HG02759 (cell line): ENCODE measurements at regions not wholly inside any gene's neighbourhood (a gene's known extent, or its start where the extent isn't known, plus 50 kb on each side); places are given as distances from the start of the nearest gene placed in this dataset.

Experiments used
- ATAC-seq: cut with Tn5 transposase; IDR thresholded peaks from one replicate; pipeline ENCODE4 v1.9.1; 2021; ENCODE audit warnings: mild to moderate bottlenecking, moderate library complexity; ENCODE audit not compliant: unreplicated experiment

GRCh38 chr3:13266005-13266404 is 154.1 kb downstream of the NUP210 start:
- ATAC-seq: no peak

- ATAC-seq: no peak
These were observed 154.6 kb downstream of the NUP210 start for GRCh38 chr3:13265507-13265906.

- ATAC-seq: no peak
These were observed 155.1 kb downstream of the NUP210 start for GRCh38 chr3:13265016-13265415.

- no peak for ATAC-seq
These were observed 155.7 kb downstream of the NUP210 start for GRCh38 chr3:13264468-13264795.

DNA sequence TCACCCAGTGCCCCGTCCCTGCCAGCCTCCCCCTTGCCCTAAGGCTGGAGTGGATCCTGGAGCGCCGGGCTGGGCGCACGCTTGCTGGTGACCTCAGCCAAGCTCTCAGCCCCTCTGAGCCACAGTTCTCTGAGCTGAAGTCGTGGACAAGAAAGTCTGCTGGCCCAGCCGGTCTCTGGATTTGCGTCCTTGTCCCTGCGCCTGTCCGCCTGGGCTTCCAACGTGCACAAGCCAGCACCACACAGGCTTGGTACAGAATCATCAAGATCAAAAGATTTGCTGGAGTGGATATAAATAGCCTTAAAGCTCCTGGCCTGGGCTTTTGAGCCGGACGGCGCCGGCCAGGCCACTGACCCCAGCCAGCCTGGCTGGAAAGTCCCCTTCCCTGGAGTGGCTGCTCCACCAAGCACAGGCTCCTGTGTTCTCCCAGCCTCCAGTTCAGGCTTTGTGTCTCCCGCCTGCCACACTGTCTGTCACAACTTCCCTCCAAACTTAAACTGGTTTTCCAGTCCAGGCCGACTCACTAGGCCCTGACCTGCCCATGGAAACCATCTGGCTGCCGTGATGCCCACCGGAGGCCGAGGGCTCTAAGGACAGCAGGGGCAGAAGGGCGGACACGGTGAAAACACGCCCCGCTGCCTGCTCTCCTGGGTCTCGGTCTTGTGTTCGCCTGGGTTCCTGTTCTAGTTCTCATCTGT is 156.2 kb downstream of the NUP210 start:
- no peak for ATAC-seq

- ATAC-seq: peak; percentile 65
These were observed 157.5 kb downstream of the NUP210 start for GRCh38 chr3:13262493-13263211.

DNA sequence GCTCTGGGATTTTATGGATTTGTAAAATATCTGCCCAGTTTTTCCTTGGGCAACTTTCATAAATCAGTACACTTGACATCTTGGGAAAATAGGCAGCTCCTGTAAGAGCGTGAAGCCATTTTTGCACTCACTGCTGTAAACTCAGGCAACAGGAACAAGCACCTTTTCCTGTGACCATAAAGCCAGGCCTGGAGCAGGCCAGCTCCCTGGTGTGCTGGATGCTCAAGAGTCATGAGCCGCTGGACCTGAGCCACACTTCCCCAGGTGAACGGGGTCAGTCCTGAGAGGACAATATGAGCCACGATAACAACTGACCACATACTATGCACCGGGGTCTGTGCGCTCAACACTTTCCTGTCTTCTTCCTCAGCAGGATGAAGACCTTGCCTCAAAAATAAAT is 158.2 kb downstream of the NUP210 start:
- no peak for ATAC-seq

DNA sequence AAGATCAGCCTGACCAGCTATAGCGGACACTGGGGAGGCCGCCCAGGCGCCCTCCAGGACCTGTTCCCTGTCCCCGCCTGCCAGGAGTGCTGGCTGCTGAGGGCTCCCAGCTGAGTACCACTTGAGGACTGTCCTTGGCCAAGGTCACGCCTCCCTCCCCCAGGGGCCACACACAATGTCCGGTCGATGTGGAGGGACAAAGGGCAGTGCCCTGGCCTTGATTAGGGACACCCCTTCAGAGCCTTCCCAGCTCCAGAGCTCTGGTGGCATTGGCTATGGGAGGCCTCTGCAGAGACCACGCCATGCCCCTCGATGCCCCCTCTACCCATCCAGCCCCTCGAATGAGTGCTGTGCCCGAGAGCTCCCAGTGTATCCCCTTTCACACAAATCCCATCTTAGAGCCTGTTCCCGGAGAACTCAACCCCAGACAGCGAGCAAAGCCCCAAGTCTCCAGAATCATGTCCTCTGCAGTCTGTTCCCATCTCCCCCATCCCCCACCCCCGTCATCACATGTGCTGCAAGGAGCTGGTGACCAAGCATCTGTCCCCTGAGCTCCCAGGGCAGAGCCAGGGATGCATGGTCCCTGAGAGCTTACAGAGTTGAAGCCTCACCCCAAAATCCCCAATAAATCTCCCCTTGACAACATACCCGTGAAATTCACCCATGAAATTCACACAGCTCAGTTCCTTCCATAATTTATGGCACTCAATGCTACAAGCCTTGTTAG is 158.9 kb downstream of the NUP210 start:
- no peak for ATAC-seq

GRCh38 chr3:13260259-13261103 is 159.6 kb downstream of the NUP210 start:
- no peak for ATAC-seq

DNA sequence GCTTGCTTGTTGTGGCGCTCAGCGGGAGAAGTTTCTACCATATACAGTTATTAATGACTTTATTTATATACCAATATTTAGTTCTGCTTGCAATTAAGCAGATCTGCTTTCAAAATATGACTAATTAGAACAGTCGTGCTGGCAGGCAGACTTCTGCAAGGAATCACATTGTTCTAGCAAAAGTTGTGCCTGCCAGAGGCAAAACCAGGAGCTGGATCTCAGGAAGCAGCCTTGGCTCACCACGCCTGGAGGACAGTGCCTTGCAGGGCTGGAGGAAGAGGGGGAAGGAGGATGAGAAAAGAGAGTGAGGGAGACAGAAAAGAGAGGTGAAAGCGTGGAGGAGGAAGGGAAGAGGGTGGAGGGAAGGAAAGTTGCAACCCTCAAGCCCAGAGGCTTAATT is 160.3 kb downstream of the NUP210 start:
- ATAC-seq: no peak

DNA sequence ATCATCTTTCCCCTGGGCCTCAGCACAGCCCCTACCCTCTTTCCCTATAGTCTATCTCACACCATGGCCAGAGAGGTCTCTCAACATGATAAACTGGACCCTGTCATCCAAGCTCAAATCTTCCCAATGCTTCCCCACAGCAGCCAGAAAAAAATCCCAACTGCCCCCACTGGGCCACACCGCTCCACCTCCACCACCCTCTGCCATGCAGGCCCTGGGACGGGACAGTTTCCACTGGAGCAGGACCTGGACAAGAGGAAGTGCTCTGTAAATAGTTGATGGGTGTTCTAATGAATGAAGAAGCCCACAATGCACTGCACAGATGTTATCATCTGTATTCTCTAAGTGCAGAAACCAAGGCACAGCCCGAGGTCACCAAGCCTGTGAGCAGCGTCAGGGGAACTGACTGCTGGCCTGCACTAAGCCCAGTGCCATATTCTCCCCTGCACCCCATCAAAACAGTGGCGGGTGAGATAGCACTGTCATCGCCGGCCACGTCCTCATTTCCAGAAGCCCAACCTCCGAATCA is 161.1 kb downstream of the NUP210 start:
- no peak for ATAC-seq

DNA sequence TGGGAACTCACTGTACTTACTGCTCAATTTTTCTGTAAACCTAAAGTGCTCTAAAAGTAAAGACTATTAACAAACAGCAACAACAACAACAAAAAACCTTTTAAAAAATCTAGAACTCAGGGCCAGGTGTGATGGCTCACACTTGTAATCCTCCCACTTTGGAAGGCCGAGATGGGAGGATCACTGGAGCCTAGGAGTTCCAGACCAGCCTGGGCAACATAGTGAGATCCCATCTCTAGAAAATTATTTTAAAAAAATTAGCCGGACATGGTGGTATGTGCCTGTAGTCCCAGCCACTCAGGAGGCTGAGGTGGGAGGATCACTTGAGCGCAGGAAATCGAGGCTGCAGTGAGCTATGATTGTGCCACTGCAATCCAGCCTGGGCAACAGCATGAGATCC is 161.8 kb downstream of the NUP210 start:
- ATAC-seq: no peak

DNA sequence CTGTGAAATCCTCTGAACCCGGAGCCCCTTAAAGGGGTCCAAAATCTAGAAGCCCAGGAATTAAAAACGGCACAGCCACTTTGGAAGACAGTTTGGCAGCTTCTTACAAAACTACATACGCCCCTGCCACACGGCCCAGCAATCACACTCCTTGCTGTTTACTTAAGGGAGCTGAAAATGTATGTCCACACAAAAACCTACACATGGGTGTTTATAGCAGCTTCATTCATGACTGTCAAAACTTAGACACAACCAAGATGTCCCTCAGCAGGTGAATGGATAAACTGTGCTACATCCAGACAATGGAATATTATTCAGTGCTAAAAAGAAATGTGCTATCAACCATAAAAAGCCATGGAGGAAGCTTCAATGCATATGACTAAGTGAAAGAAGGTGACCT is 162.5 kb downstream of the NUP210 start:
- ATAC-seq: no peak

DNA sequence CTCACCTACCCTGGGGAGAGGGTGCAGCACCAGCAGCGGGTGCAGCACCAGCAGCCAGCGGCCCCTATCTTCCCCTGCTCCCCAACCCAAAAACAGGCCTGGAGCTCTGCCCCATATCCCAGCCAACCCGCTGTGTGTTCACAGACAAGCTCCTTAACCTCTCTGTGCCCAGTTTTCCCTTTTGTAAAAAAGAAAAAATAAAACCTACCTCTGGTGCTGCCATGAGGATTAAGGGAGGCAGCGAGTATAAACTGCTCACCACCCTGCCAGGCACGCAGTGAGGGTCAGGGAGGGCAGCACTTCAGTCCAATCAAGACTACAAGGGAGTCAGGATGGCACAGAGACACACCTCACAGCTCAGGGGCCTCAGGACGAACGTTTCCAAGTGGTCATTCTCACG is 163.3 kb downstream of the NUP210 start:
- no peak for ATAC-seq

GRCh38 chr3:13254028-13254951 is 165.8 kb downstream of the NUP210 start:
- ATAC-seq: no peak

DNA sequence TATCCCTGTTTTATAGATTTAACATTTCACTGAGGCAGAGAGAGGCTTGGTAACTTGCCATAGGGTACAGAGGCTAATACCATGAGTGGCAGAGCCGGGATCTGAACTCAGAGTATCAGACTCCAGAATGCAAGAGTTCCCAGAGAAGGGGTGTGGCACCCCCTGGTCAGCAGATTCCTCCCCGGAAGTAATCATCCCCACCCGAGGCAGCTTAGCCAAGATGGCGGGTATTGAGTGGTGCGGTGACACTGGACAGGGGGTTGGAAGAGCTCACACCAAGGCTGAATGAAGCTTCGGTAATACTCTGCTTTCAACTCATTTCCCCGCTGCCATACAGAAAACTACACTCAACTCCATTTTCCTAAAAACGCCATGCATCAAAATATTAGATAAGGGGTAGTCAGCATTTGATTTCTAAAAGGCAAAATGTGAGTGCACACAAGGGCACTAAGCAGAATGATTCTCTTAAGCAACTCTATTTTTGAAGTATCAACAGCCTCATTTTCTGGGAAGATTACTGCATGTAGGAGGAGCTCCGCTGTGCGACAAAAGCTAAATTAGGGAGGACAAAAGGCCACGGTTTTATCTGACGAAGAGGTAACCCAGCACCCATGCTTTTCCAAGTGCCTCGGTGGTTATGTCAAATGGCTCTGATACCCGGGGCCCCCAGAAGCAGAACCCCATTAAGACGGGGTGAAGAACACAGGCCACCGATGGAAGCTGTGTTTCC is 166.7 kb downstream of the NUP210 start:
- no peak for ATAC-seq

DNA sequence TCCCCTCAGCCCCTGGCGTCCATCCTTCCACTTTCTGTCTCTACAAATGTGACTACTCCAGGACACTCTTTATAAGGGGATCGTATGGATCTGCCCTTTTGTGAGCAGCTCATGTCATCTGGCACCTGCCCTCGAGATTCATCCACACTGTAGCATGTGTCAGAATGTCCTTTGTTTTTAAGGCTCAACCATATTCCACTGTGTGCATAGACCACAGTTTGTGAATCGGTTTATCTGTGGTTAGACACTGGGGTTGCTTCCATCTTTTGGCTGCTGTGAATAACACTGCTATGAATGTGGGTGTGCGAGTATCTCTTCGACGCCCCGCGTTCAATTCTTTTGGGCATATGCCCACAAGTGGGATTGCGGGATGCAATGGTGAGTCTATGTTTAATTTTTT is 167.9 kb downstream of the NUP210 start:
- ATAC-seq: no peak

GRCh38 chr3:13251166-13251903 is 168.8 kb downstream of the NUP210 start:
- ATAC-seq: no peak
